K562 (cell line): ENCODE measurements at regions not wholly inside any gene's neighbourhood (a gene's known extent, or its start where the extent isn't known, plus 50 kb on each side); places are given as distances from the start of the nearest gene placed in this dataset.

Experiments used
- ATAC-seq: fragments of 200-7000 bp; cut with Tn5 transposase; 3 replicates; pipeline ENCODE4 v1.9.1; 2020; ENCODE audit warnings: moderate library complexity
- BruUV-seq: library from RNA; stranded (reverse); fragments of 400-500 nt; replicated peaks from 2 replicates; lab custom pipeline; 2021; lab: Mats Ljungman, UMichigan
- CTCF ChIA-PET: fragments of 300-600 bp; formaldehyde crosslinking; extraction: SDS; loops from one replicate; lab custom pipeline; 2021; ENCODE audit warnings: low intra/inter-chr PET ratio; lab: Yijun Ruan, JAX
- POLR2A ChIA-PET: fragments of 300-600, 350-650 bp; sonication (Branson Sonifier 250); formaldehyde crosslinking; extraction: SDS; loops from one replicate; lab custom pipeline; 2021; ENCODE audit warnings: antibody characterized with exemption, inconsistent platforms; lab: Yijun Ruan, JAX
- DNase-seq, 4 experiments: peaks; one replicate each; pipeline versions ENCODE4 v3.0.0 to v3.0.0-alpha.2; 2011 to 2018; ENCODE audit warnings: low spot score in 3 of 4, mixed read lengths in 3 of 4; ENCODE audit errors: extremely low read depth in 1 of 4
- FAIRE-seq: peaks from 2 replicates; lab custom pipeline; 2011; peaks lifted over from hg19 to GRCh38; lab: Jason Lieb, UNC
- H2AFZ ChIP-seq: 2 replicates; pipeline ENCODE4 v1.6.0; 2011; ENCODE audit warnings: low read depth, low read length, control low read depth, inconsistent platforms
- H3K27ac ChIP-seq: fragments of 200-600 bp; 3 replicates; pipeline ENCODE4 v1.8.0; 2011; ENCODE audit warnings: low read depth, mild to moderate bottlenecking, control low read depth, inconsistent platforms, low read length, moderate library complexity, mixed read lengths; ENCODE audit errors: extremely low read depth
- H3K27me3 ChIP-seq, 2 experiments: fragments of 300-600 bp in 1 of 2; 2 replicates in 1 of 2; 3 replicates in 1 of 2; pipeline versions ENCODE4 v1.6.0 to v1.8.0; 2011; ENCODE audit warnings: inconsistent platforms in 2 of 2, low read length in 2 of 2, mild to moderate bottlenecking in 1 of 2, mixed read lengths in 1 of 2, moderate library complexity in 1 of 2; ENCODE audit not compliant: control insufficient read depth in 2 of 2, insufficient read depth in 2 of 2
- H3K36me3 ChIP-seq: fragments of 300-600 bp; 3 replicates; pipeline ENCODE4 v1.8.0; 2011; ENCODE audit warnings: mild to moderate bottlenecking, low read length, inconsistent platforms; ENCODE audit not compliant: control insufficient read depth, insufficient read depth
- H3K4me1 ChIP-seq, 2 experiments: fragments of 200-600 bp in 1 of 2; replicated peaks in 1 of 2; 2 replicates in 1 of 2; 3 replicates in 1 of 2; pipeline versions ENCODE4 v1.5.1 to v1.8.0; 2011; ENCODE audit warnings: inconsistent platforms in 2 of 2, low read length in 2 of 2, mild to moderate bottlenecking in 1 of 2, mixed read lengths in 1 of 2, moderate library complexity in 1 of 2; ENCODE audit not compliant: control insufficient read depth in 2 of 2, insufficient read depth in 2 of 2
- H3K4me2 ChIP-seq: 2 replicates; pipeline ENCODE4 v1.6.1; 2011; ENCODE audit warnings: low read length, control low read depth, inconsistent platforms, mixed read lengths; ENCODE audit not compliant: insufficient read depth
- H3K4me3 ChIP-seq: fragments of 200-600 bp; sonication (generic), shearing (Covaris generic); 2 replicates; pipeline ENCODE4 v1.5.1; 2016; ENCODE audit warnings: control low read depth, inconsistent platforms
- H3K79me2 ChIP-seq: fragments of 200-600 bp; 3 replicates; pipeline ENCODE4 v1.8.0; 2011; ENCODE audit warnings: low read length, inconsistent platforms; ENCODE audit not compliant: control insufficient read depth, insufficient read depth
- H3K9ac ChIP-seq, 2 experiments: 2 replicates each; pipeline versions ENCODE4 v1.6.0 to v1.6.1; 2011; ENCODE audit warnings: low read depth in 2 of 2, low read length in 2 of 2, control low read depth in 1 of 2, inconsistent platforms in 1 of 2, mild to moderate bottlenecking in 1 of 2, mixed read lengths in 1 of 2; ENCODE audit not compliant: insufficient read depth in 1 of 2
- H3K9me1 ChIP-seq: one replicate; pipeline ENCODE4 v1.6.0; 2011; ENCODE audit warnings: inconsistent platforms, mild to moderate bottlenecking, low read length, moderate library complexity; ENCODE audit not compliant: control insufficient read depth, insufficient read depth
- H3K9me3 ChIP-seq: replicated peaks from 2 replicates; pipeline ENCODE4 v1.5.1; 2011; ENCODE audit warnings: low read depth, low read length, inconsistent platforms; ENCODE audit not compliant: control insufficient read depth, insufficient read depth
- H4K20me1 ChIP-seq: replicated peaks from 2 replicates; pipeline ENCODE4 v1.6.1; 2011; ENCODE audit warnings: low read length, inconsistent platforms, mixed read lengths; ENCODE audit not compliant: control insufficient read depth, insufficient read depth
- CREB1 ChIP-seq, 2 experiments: sonication (generic) in 1 of 2; formaldehyde crosslinking in 1 of 2; IDR thresholded peaks; 2 replicates each; pipeline versions ENCODE4 v1.6.1 to v1.8.0; 2012 to 2022; ENCODE audit warnings: inconsistent platforms in 1 of 2, mild to moderate bottlenecking in 1 of 2, missing genetic modification reagents in 1 of 2, moderate library complexity in 1 of 2
- HBP1 ChIP-seq: fragments of 450-650 bp; formaldehyde crosslinking; IDR thresholded peaks from 2 replicates; pipeline ENCODE4 v1.4.0; 2022; ENCODE audit warnings: missing genetic modification characterization
- HNRNPK ChIP-seq: fragments of 200-400 bp; formaldehyde crosslinking; IDR thresholded peaks from one replicate; pipeline ENCODE4 v1.6.1; 2018; ENCODE audit warnings: mild to moderate bottlenecking, low read depth, low read length; ENCODE audit not compliant: poor library complexity, severe bottlenecking
- JUND ChIP-seq, 2 experiments: IDR thresholded peaks; 2 replicates in 1 of 2; 3 replicates in 1 of 2; pipeline ENCODE4 v1.6.1; 2011; ENCODE audit warnings: borderline replicate concordance in 2 of 2, low read depth in 2 of 2, low read length in 2 of 2, improper control_type of control experiment in 1 of 2, missing biosample characterization in 1 of 2, missing genetic modification characterization in 1 of 2, missing genetic modification reagents in 1 of 2
- NFE2L1 ChIP-seq: fragments of 450-650 bp; IDR thresholded peaks from 2 replicates; pipeline ENCODE4 v1.6.1; 2016; ENCODE audit warnings: missing genetic modification characterization, low read depth, mild to moderate bottlenecking, missing compliant biosample characterization, moderate library complexity, borderline replicate concordance
- PML ChIP-seq: IDR thresholded peaks from 2 replicates; pipeline ENCODE4 v1.6.1; 2012; ENCODE audit warnings: low read length, inconsistent platforms
- RBM25 ChIP-seq: fragments of 200-400 bp; formaldehyde crosslinking; IDR thresholded peaks from 2 replicates; pipeline ENCODE4 v1.6.1; 2018; ENCODE audit warnings: low read length, low read depth, moderate library complexity; ENCODE audit not compliant: severe bottlenecking
- ZBTB1 ChIP-seq: sonication (generic); formaldehyde crosslinking; IDR thresholded peaks from 2 replicates; pipeline ENCODE4 v1.8.1; 2023; ENCODE audit warnings: missing genetic modification reagents, low read depth, mild to moderate bottlenecking, borderline replicate concordance
- ZNF764 ChIP-seq: fragments of 250-450 bp; sonication (Bioruptor Pico); IDR thresholded peaks from 2 replicates; pipeline ENCODE4 v1.4.0; 2020; ENCODE audit warnings: low read depth, mild to moderate bottlenecking, moderate library complexity
- WGBS: fragments of 100-300 bp; shearing (Covaris generic); methylation state at CpG from one replicate; pipeline ENCODE4 v1.1.6; 2016; ENCODE audit warnings: low coverage, mixed read lengths; ENCODE audit not compliant: insufficient coverage; ENCODE audit errors: missing lambda C conversion rate; 5-methylcytosine and 5-hydroxymethylcytosine counted together
- in situ Hi-C: fragments of 300-500 bp; cut with MboI; formaldehyde crosslinking; loops from 4 replicates; pipeline ENCODE4 v1.15.0; 2018; ENCODE audit warnings: inconsistent platforms, mixed read lengths
- intact Hi-C: fragments of 100-400 bp; cut with micrococcal nuclease; formaldehyde crosslinking; loops from 2 replicates; pipeline ENCODE4 v1.14.2; 2022
- TF ChIP-seq, protein P1 (sequence below): fragments of 450-650 bp; IDR thresholded peaks from 2 replicates; pipeline ENCODE4 v1.6.1; 2018; ENCODE audit not compliant: partially characterized antibody
- TF ChIP-seq, protein P2 (sequence below): sonication (generic); formaldehyde crosslinking; IDR thresholded peaks from 2 replicates; pipeline ENCODE4 v1.8.1; 2023; ENCODE audit warnings: missing genetic modification reagents, mild to moderate bottlenecking, borderline replicate concordance

DNA sequence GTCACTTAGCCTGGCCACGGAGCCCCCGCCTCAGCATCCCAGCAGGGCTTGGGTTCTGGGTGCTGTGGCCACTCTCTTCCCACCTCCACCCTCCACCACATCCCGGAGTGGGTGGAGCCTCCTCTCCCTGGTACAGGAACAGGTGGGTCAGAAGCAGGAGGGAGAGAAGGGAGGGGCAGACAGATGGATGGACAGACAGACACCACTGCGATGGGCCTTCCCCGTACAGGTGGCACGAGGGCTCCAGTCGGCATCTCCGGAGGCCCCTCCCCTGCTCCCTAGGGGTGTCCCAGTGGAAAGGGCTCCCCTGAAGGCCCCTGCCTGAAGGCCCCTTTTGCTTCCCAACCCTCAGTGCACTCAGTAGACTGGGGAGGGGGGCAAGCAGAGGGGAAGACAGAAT lies 96.9 kb upstream of the TARDBP start:
- H3K4me3 ChIP-seq, result no peak overlapping the region
- intact Hi-C loops, result no loop called here
- ChIA-PET POLR2A (no interaction called here), CTCF (no interaction called here)
- peaks cover 59 to 87% of the 10 kb centered on the region in 2 experiments for H3K27me3 ChIP-seq
- H3K79me2 ChIP-seq, result no peaks in the 10 kb centered on the region
- no peaks in the 10 kb centered on the region for H3K36me3 ChIP-seq
- no peak for ATAC-seq
- 7% methylated on average over 8 of the region's 8 CpGs for WGBS
- no peak overlapping the region for H2AFZ ChIP-seq
- no peak overlapping the region for H3K27ac ChIP-seq
- peaks cover 0 to 3% of the 10 kb centered on the region in 2 experiments; a peak in 1 of 5 replicates for H3K4me1 ChIP-seq
- TF ChIP-seq, protein P1, sequence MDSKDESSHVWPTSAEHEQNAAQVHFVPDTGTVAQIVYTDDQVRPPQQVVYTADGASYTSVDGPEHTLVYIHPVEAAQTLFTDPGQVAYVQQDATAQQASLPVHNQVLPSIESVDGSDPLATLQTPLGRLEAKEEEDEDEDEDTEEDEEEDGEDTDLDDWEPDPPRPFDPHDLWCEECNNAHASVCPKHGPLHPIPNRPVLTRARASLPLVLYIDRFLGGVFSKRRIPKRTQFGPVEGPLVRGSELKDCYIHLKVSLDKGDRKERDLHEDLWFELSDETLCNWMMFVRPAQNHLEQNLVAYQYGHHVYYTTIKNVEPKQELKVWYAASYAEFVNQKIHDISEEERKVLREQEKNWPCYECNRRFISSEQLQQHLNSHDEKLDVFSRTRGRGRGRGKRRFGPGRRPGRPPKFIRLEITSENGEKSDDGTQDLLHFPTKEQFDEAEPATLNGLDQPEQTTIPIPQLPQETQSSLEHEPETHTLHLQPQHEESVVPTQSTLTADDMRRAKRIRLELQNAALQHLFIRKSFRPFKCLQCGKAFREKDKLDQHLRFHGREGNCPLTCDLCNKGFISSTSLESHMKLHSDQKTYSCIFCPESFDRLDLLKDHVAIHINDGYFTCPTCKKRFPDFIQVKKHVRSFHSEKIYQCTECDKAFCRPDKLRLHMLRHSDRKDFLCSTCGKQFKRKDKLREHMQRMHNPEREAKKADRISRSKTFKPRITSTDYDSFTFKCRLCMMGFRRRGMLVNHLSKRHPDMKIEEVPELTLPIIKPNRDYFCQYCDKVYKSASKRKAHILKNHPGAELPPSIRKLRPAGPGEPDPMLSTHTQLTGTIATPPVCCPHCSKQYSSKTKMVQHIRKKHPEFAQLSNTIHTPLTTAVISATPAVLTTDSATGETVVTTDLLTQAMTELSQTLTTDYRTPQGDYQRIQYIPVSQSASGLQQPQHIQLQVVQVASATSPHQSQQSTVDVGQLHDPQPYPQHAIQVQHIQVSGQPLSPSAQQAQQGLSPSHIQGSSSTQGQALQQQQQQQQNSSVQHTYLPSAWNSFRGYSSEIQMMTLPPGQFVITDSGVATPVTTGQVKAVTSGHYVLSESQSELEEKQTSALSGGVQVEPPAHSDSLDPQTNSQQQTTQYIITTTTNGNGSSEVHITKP, result no peak
- TF ChIP-seq ZBTB1 (CRISPR knock-in tag) (no peak), JUND (IDR thresholded peaks at IDR 0.05; ENCODE audit: borderline replicate concordance, low read depth, low read length) (no peak), JUND (tag; IDR thresholded peaks at IDR 0.05; ENCODE audit: borderline replicate concordance, low read depth, low read length) (no peak), PML (no peak), HNRNPK (no peak), NFE2L1 (no peak), ZNF764 (no peak), HBP1 (CRISPR knock-in tag) (no peak), RBM25 (no peak), CREB1 (IDR thresholded peaks at IDR 0.05) (no peak), CREB1 (CRISPR knock-in tag; IDR thresholded peaks at IDR 0.05) (no peak)
- TF ChIP-seq, protein P2, sequence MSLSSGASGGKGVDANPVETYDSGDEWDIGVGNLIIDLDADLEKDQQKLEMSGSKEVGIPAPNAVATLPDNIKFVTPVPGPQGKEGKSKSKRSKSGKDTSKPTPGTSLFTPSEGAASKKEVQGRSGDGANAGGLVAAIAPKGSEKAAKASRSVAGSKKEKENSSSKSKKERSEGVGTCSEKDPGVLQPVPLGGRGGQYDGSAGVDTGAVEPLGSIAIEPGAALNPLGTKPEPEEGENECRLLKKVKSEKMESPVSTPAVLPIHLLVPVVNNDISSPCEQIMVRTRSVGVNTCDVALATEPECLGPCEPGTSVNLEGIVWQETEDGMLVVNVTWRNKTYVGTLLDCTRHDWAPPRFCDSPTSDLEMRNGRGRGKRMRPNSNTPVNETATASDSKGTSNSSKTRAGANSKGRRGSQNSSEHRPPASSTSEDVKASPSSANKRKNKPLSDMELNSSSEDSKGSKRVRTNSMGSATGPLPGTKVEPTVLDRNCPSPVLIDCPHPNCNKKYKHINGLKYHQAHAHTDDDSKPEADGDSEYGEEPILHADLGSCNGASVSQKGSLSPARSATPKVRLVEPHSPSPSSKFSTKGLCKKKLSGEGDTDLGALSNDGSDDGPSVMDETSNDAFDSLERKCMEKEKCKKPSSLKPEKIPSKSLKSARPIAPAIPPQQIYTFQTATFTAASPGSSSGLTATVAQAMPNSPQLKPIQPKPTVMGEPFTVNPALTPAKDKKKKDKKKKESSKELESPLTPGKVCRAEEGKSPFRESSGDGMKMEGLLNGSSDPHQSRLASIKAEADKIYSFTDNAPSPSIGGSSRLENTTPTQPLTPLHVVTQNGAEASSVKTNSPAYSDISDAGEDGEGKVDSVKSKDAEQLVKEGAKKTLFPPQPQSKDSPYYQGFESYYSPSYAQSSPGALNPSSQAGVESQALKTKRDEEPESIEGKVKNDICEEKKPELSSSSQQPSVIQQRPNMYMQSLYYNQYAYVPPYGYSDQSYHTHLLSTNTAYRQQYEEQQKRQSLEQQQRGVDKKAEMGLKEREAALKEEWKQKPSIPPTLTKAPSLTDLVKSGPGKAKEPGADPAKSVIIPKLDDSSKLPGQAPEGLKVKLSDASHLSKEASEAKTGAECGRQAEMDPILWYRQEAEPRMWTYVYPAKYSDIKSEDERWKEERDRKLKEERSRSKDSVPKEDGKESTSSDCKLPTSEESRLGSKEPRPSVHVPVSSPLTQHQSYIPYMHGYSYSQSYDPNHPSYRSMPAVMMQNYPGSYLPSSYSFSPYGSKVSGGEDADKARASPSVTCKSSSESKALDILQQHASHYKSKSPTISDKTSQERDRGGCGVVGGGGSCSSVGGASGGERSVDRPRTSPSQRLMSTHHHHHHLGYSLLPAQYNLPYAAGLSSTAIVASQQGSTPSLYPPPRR, result no peak
- BruUV-seq, result no TSS peak
- H3K9me3 ChIP-seq, result no peaks in the 10 kb centered on the region
- H3K4me2 ChIP-seq, result no peak overlapping the region
- H4K20me1 ChIP-seq, result 0 out of 2 replicates have a peak, but pooled peaks cover 16% of the 10 kb centered on the region
- no peak for FAIRE-seq
- in situ Hi-C loops, result no loop called here
- no peak for DNase-seq
- H3K9ac ChIP-seq, result no peak overlapping the region
- no peaks in the 10 kb centered on the region for H3K9me1 ChIP-seq
